LNCAP (cell line): ENCODE measurements at regions not wholly inside any gene's neighbourhood (a gene's known extent, or its start where the extent isn't known, plus 50 kb on each side); places are given as distances from the start of the nearest gene placed in this dataset.

Source experiments
- TF ChIP-seq, protein P1 (sequence below): fragments of 450-650 bp; IDR thresholded peaks from 2 replicates; pipeline ENCODE4 v1.5.1; 2017; ENCODE audit warnings: mild to moderate bottlenecking

DNA sequence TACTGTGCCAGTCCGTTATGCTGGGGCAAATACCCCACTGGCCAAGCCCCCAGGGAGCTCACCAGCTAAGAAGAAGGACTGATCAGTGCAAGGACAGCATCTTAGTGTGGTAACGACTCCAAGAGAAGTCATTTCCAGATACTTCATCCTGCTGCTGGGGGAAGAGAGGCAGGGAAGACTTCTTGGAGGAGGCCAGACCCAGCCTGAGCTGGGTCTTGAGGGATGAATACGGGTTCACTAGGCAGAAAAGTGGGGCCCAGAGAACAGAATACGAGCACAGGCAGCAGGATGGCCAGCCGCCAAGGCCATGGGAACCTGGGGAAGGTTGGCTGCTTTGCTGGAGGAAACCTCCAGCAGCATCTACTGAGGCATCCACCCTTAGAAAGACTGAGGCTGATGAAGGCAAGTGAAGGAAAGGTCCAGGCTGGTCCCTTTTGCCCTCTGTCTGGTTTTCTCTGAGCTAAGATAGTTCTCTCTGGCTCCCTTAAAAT, 84.1 kb downstream of the GLI2 start:
- TF ChIP-seq, protein P1, sequence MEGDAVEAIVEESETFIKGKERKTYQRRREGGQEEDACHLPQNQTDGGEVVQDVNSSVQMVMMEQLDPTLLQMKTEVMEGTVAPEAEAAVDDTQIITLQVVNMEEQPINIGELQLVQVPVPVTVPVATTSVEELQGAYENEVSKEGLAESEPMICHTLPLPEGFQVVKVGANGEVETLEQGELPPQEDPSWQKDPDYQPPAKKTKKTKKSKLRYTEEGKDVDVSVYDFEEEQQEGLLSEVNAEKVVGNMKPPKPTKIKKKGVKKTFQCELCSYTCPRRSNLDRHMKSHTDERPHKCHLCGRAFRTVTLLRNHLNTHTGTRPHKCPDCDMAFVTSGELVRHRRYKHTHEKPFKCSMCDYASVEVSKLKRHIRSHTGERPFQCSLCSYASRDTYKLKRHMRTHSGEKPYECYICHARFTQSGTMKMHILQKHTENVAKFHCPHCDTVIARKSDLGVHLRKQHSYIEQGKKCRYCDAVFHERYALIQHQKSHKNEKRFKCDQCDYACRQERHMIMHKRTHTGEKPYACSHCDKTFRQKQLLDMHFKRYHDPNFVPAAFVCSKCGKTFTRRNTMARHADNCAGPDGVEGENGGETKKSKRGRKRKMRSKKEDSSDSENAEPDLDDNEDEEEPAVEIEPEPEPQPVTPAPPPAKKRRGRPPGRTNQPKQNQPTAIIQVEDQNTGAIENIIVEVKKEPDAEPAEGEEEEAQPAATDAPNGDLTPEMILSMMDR, result no peak

DNA sequence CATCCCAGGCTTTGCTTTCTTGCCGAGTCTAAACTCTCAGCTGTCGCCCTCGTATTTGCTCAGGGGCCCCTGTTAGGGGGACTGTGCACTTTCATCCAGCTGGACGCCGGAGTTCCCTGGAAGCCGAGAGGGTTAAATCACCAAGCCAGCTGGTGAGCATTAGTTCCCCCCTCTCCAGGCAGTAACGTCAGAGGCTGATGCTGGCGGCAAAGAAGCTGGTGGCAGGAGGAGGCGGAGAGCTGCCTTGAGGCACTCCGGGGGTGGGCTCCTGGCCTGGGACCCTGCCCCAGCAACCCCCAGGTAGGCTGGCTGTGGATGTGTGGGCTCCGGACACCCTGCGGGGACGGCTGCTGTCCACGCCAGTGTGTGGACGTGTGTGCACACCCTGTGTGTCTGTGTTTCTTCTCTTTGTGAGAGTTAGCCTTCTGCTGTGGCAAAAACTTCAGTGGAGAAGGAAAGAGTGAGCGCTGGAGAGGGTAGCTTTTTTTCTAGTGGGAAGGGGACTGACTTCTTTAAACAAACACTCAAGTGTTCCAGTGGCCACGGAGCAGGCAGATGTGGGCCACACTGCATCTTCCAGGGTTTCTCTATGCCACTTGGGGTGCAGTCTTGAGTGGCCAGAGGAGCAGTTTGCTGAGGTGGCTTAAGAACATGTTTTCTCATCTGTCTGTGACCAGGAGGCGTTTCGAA, 84.7 kb downstream of the GLI2 start:
- TF ChIP-seq, protein P1, result no peak

DNA sequence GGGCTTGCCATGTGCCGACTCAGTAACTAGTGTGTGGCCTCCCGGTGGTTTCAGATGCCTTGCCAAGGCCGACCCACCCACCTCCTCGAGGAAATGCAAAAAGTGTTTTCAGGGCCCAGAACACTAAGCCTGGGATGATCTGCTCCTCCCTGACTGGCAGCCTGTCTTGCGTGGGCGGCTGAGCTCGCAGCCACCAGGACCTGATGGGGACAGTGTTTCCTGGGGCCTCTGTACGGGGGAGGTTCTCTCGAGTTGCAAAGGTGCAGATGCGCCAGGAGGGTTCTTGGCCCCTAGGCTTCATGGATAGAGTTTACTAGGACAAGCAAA, 85.2 kb downstream of the GLI2 start:
- TF ChIP-seq, protein P1, result no peak

DNA sequence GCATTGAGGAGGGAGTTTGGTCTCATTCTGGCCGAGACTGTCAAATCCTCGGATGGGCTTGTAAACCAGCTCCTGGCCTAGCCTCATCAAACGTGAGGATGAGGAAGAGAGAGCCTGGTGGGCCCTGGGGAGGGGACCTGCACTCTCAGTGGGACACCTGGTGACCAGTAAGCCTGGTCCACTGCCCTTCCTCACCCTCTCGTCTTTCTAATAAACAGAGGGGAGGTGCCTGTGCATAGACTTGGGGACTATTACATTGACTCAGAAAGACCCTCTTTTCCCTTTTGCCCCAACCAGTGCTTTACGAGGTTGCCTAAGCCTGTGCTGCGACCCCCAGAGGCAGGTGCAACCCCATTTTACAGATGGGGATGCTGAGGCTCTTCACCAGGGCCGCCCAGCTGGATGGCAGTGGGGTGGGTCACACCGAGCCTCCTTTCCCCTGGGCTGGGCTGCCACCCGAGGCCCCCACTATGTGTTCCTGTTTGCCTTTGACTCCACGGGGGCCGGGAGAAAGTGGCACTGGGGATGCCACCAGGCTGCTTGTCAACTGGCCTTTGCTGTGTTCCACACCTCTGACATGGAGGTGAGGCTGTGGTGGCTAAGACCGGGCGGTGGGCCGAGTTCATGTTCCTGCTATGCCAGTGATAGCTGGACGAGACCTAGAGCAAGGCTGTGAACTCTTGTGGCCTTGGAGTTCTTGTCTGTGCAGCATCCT, 85.9 kb downstream of the GLI2 start:
- TF ChIP-seq, protein P1, result no peak

DNA sequence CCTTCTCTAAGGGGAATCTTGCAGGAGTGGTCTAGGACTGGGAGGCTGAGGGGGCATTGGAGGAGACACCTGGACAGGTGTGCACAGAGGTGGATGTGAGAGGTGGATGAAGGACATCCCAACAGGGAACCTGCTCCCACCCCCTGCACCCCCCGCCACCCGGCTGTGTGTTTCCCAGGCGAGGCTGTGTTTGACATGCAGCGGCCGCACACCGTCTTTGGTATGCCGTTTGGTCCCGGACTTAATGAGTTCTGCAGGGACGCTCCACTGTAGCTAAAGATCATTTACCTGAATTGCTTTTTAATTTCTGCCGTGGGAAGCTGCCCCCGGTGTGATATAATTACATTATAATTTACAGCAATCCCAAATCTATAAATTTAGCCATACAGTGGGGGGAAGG, 87.3 kb downstream of the GLI2 start:
- TF ChIP-seq, protein P1, result no peak

DNA sequence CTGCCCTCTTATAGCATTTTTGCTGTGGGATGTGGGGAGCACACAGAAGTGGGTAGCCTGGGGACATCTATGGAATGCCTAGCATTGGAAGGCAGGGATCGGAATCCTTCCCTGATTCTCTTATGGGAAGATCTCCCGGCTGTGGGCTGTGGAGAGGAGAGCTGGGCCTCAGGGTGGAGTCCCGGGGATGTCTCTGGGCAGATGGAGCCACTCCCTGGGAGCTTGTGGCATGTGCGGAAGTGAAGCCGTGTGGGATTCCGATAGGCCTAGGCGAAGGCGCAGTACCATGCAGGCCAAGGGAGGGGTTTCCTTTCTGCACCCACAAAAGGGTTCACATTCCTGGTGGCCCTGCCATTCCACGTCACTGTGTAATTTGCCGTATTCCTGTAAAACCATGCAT, 87.9 kb downstream of the GLI2 start:
- TF ChIP-seq, protein P1, result no peak

DNA sequence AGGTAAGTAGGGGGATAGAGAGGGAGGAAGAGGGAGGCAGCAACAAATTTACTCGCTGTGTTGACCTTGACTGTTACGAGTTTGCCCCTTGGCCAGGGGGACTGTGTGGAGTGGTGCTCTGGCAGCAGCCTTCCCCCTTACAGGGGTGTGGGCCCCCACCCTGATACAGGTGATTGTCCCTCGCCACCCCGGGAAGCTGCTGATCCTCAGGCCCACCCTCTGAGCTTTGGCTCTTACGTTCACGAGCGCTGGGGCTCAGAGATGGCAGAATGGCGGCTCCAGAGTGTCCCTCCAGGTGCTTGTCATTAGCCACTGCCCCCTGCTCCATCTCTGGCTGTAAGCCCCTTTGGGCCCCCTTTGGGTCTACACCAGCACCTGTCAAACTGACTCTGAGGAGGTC, 88.6 kb downstream of the GLI2 start:
- TF ChIP-seq, protein P1, result no peak
